HUES64 (cell line): ENCODE measurements at regions not wholly inside any gene's neighbourhood (a gene's known extent, or its start where the extent isn't known, plus 50 kb on each side); places are given as distances from the start of the nearest gene placed in this dataset.

Experiments used
- H3K27ac ChIP-seq: 2 replicates; pipeline ENCODE4 v1.7.0; 2013; ENCODE audit warnings: low read depth, low read length, inconsistent platforms
- H3K27me3 ChIP-seq: 2 replicates; pipeline ENCODE4 v1.6.1; 2013; ENCODE audit warnings: mild to moderate bottlenecking, low read length; ENCODE audit not compliant: insufficient read depth
- H3K36me3 ChIP-seq: 2 replicates; pipeline ENCODE4 v1.6.1; 2013; ENCODE audit warnings: mild to moderate bottlenecking, low read length; ENCODE audit not compliant: insufficient read depth
- H3K4me1 ChIP-seq: 2 replicates; pipeline ENCODE4 v1.6.1; 2013; ENCODE audit warnings: mild to moderate bottlenecking, low read length, moderate library complexity; ENCODE audit not compliant: insufficient read depth
- H3K4me3 ChIP-seq: 2 replicates; pipeline ENCODE4 v1.5.1; 2013; ENCODE audit warnings: mild to moderate bottlenecking, low read length, moderate library complexity
- H3K9ac ChIP-seq: 2 replicates; pipeline ENCODE4 v1.6.1; 2013; ENCODE audit warnings: mild to moderate bottlenecking, low read depth, low read length
- H3K9me3 ChIP-seq: 2 replicates; pipeline ENCODE4 v1.6.1; 2013; ENCODE audit warnings: low read depth, low read length; ENCODE audit not compliant: insufficient read depth
- WGBS: fragments of 150-250, 120-280 bp; methylation state at CpG from one replicate; pipeline ENCODE4 v1.1.7; 2013; ENCODE audit warnings: missing lambda C conversion rate; 5-methylcytosine and 5-hydroxymethylcytosine counted together

DNA sequence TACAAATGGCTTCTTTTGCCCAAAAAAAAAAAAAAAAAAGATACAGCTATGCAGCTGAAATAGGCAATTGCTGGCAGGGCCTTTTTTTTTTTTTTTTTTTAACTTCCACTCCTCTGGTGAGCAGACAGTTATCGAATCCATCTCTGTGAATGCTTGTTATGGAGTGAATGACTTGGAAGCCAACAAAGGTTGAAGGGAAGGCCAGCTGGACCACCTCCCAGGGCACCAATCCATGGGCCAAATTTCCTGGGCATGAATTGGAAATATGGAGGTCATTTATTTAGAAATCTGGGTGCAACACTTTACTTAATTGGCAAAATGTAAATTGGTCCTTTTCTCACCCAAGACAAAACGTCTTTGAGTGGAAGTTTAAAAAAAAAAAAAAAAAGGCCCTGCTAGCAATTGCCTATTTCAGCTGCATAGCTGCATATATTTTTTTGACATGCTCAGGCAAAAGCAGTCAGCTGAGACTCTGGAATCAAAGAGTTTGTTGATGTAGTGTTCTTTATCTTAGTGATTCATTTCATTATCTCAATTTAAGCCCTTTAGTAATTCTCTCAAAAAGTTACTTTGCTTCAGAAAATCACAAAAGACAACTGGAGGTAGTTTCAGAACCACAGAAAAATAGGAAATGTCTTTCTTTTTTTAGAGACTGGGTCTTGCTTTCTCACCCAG is 392.2 kb upstream of the KLF4 start:
- Histone ChIP-seq H3K9me3 (no peaks in the 10 kb centered on the region), H3K27ac (no peak overlapping the region), H3K9ac (no peak overlapping the region), H3K27me3 (no peaks in the 10 kb centered on the region), H3K36me3 (no peaks in the 10 kb centered on the region), H3K4me1 (no peaks in the 10 kb centered on the region), H3K4me3 (no peak overlapping the region)
- 83% methylated on average over 2 of the region's 2 CpGs for WGBS

- no peaks in the 10 kb centered on the region for H3K27me3 ChIP-seq
- WGBS, result 87% methylated on average over 2 of the region's 2 CpGs
- H3K36me3 ChIP-seq, result no peaks in the 10 kb centered on the region
- no peak overlapping the region for H3K27ac ChIP-seq
- no peak overlapping the region for H3K9ac ChIP-seq
- no peak overlapping the region for H3K4me3 ChIP-seq
- no peaks in the 10 kb centered on the region for H3K9me3 ChIP-seq
- H3K4me1 ChIP-seq, result no peaks in the 10 kb centered on the region; the same call in 1 of the 2 replicates
Measured at GRCh38 chr9:107878462-107878861, 388.9 kb upstream of the KLF4 start.

DNA sequence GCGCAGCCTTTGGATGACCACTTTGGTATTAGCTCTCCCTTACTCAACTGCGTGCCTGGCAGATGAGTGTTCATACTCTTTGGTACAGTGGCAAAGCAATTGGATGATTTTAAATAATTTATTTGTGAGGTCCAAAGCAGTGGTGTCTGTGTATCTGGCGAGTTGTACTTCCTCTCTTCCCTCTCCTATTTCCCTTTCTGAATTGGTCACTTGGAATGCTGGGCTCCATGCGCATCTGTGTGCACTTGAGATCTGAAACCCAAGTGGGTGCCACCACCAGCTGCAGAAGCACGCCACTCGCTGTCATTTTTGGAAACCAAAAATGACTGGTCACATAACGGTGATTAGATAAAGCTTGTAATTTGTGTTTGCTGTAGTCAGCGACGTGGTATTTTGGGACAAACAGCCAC is 386.0 kb upstream of the KLF4 start:
- WGBS, result 97% methylated on average over 9 of the region's 9 CpGs
- Histone ChIP-seq H3K4me3 (no peak overlapping the region), H3K9me3 (no peaks in the 10 kb centered on the region), H3K9ac (no peak overlapping the region), H3K27ac (no peak overlapping the region), H3K27me3 (no peaks in the 10 kb centered on the region), H3K4me1 (peaks cover 15% of the 10 kb centered on the region), H3K36me3 (no peaks in the 10 kb centered on the region)

DNA sequence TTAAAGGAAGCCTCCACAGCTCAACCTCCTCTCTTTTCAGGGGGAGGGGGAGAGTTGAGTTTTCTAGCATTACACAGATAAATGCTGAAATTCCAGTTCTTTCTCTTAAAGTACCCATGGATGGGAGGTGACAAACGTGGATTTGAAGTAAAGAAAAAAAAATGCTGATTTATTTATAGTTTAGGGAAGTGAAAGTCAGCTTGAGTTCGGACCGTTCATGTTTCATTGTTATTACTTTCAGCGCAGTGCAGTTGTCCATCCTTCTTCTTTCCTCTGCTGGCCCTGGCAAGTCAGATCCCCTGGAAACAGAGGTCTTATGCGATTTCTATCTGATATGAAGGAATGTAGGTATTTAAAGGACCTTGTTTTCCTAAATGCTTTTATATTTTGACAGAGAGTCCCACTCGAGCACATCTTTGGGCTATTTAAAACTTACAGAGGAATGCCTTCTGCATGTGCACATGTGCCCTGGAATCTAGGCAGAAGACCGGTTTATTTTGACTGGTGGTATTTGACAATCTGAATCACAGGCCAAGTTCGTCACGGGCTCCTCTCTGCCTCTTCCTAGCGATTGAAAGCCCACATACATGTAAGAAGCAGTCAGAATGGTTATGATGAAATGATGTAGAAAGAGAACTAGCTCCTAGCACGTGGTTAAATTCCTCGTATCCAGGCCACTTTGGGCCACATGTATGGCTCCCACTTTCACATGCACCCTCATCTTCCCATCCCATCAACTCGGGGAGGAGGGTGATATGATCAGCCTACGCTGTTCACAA is 385.2 kb upstream of the KLF4 start:
- Histone ChIP-seq H3K9me3 (no peaks in the 10 kb centered on the region), H3K9ac (no peak overlapping the region), H3K4me1 (peaks cover 15% of the 10 kb centered on the region), H3K4me3 (no peak overlapping the region), H3K27me3 (no peaks in the 10 kb centered on the region), H3K27ac (no peak overlapping the region), H3K36me3 (no peaks in the 10 kb centered on the region)
- 94% methylated on average over 14 of the region's 14 CpGs for WGBS

- Histone ChIP-seq H3K27ac (no peak overlapping the region), H3K36me3 (no peaks in the 10 kb centered on the region), H3K9me3 (no peaks in the 10 kb centered on the region), H3K27me3 (no peaks in the 10 kb centered on the region), H3K4me1 (peaks cover 15% of the 10 kb centered on the region), H3K4me3 (no peak overlapping the region), H3K9ac (no peak overlapping the region)
- WGBS, result 97% methylated on average over 3 of the region's 3 CpGs
Measured at GRCh38 chr9:107874137-107874536, 384.6 kb upstream of the KLF4 start.

DNA sequence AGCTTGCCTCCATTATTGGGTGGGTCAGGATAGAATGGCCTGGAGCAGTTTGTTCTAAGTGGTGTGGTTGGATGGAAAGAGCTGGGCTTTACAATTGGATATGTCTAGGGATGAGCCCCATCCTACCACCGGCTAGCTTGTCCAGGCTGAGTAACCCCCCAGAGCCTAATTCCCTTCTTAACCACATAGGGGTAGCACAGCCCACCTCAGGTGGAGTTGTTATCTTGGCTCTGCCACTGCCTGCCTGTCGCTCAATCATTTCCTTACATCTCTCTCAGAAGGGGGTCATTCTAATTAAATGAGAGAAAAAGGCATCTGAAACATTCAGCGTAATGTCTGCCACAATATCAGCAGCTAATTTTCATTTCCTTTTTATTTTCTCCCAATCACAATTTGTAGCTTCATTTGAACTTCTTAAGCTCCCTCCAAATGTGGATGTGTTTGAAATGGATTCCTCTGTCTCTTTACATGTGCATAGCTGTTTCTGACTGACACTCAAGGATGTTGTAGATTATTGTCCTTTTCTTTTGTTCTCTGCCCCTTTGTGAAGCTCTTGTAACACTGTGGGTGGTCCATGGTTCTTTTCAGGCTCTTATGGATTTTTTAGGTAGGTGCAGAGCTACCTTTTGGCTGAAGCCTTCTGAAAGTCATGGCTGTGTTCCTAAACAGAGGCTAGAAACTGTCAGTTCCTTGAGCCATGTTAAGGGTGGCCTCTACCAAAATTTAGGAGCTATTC is 383.1 kb upstream of the KLF4 start:
- H3K27me3 ChIP-seq, result no peaks in the 10 kb centered on the region
- peak overlapping the region; percentile 20; the same call in 1 of the 2 replicates for H3K27ac ChIP-seq
- H3K36me3 ChIP-seq, result no peaks in the 10 kb centered on the region
- H3K9ac ChIP-seq, result no peak overlapping the region
- 7% methylated on average over 3 of the region's 3 CpGs for WGBS
- no peaks in the 10 kb centered on the region for H3K9me3 ChIP-seq
- no peak overlapping the region for H3K4me3 ChIP-seq
- peaks cover 15% of the 10 kb centered on the region for H3K4me1 ChIP-seq

- Histone ChIP-seq H3K9ac (no peak overlapping the region), H3K4me1 (peaks cover 15% of the 10 kb centered on the region), H3K4me3 (no peak overlapping the region), H3K27me3 (no peaks in the 10 kb centered on the region), H3K27ac (no peak overlapping the region; the same call in 1 of the 2 replicates), H3K9me3 (no peaks in the 10 kb centered on the region), H3K36me3 (no peaks in the 10 kb centered on the region)
- 100% methylated on average over 2 of the region's 3 CpGs for WGBS
Measured at GRCh38 chr9:107870927-107871680, 381.5 kb upstream of the KLF4 start.

GRCh38 chr9:107870221-107870620 is 380.7 kb upstream of the KLF4 start:
- 75% methylated on average over 6 of the region's 6 CpGs for WGBS
- no peak overlapping the region for H3K27ac ChIP-seq
- H3K4me3 ChIP-seq, result no peak overlapping the region
- H3K9me3 ChIP-seq, result no peaks in the 10 kb centered on the region
- no peak overlapping the region for H3K9ac ChIP-seq
- no peaks in the 10 kb centered on the region for H3K27me3 ChIP-seq
- peaks cover 15% of the 10 kb centered on the region for H3K4me1 ChIP-seq
- H3K36me3 ChIP-seq, result no peaks in the 10 kb centered on the region

DNA sequence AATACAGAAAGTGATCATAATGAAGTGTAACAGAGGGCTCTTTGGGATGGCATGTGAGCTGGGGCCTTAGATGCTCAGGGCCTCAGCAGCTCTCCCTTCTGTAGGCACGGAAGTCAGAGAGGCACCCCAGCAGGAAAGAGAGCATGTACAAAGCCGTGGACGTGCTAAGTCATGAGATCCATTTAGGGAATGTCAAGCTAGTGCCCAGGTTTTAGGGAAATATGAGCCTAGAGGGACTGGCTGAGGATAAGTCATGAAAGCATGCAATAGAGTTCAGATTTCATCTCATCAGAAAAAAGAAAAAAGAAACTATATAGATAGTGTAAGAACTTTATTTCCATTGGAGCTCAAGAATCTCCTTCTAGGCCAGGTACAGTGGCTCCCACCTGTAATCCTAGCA is 379.5 kb upstream of the KLF4 start:
- H3K4me1 ChIP-seq, result peaks cover 15% of the 10 kb centered on the region
- H3K27me3 ChIP-seq, result no peaks in the 10 kb centered on the region
- H3K36me3 ChIP-seq, result no peaks in the 10 kb centered on the region
- 96% methylated on average over 3 of the region's 3 CpGs for WGBS
- H3K9ac ChIP-seq, result no peak overlapping the region
- no peaks in the 10 kb centered on the region for H3K9me3 ChIP-seq
- H3K4me3 ChIP-seq, result no peak overlapping the region
- H3K27ac ChIP-seq, result no peak overlapping the region

DNA sequence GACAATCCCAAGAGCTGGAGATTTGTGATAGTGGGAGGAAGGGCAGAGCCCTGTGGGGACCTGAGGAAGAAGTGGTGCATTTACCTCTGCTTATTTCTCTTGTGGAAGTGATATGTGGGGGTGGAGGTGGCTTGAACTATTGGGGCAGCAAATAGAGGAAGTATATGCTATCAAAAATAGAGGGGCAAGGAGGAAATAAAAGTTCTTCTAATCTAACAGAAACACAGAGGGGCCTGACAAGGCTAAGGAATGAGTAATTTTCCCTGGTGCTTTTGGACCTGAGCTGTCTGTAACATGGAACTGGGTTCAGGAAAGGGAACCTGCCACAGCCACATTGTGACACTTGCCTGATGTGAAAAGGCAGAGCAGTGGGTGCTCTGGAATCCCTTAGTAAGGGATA is 378.6 kb upstream of the KLF4 start:
- Histone ChIP-seq H3K4me1 (peaks cover 15% of the 10 kb centered on the region), H3K9me3 (no peaks in the 10 kb centered on the region), H3K9ac (no peak overlapping the region), H3K36me3 (no peaks in the 10 kb centered on the region), H3K4me3 (no peak overlapping the region), H3K27me3 (no peaks in the 10 kb centered on the region), H3K27ac (no peak overlapping the region)

GRCh38 chr9:107867738-107868137 is 378.2 kb upstream of the KLF4 start:
- WGBS, result 98% methylated on average over 5 of the region's 5 CpGs
- Histone ChIP-seq H3K4me1 (peaks cover 15% of the 10 kb centered on the region), H3K36me3 (no peaks in the 10 kb centered on the region), H3K9me3 (no peaks in the 10 kb centered on the region), H3K27me3 (no peaks in the 10 kb centered on the region), H3K9ac (no peak overlapping the region), H3K27ac (no peak overlapping the region), H3K4me3 (no peak overlapping the region)
